Endothelial cell of umbilical vein (primary cell): ENCODE measurements at regions not wholly inside any gene's neighbourhood (a gene's known extent, or its start where the extent isn't known, plus 50 kb on each side); places are given as distances from the start of the nearest gene placed in this dataset.

Source experiments
- EZH2 ChIP-seq: IDR thresholded peaks from 2 replicates; pipeline ENCODE4 v1.6.1; 2012; ENCODE audit warnings: borderline replicate concordance, low read depth, mild to moderate bottlenecking, moderate library complexity, low read length, inconsistent platforms; ENCODE audit not compliant: severe bottlenecking
- GATA2 ChIP-seq: IDR thresholded peaks from 2 replicates; pipeline ENCODE4 v1.7.0; 2011; ENCODE audit warnings: low read depth, mild to moderate bottlenecking, moderate library complexity, mixed read lengths, low read length; ENCODE audit not compliant: insufficient read length, insufficient read depth
- JUN ChIP-seq: IDR thresholded peaks from 2 replicates; pipeline ENCODE4 v1.6.1; 2011; ENCODE audit warnings: borderline replicate concordance, low read depth; ENCODE audit not compliant: insufficient read length, insufficient read depth
- MAX ChIP-seq: IDR thresholded peaks from 2 replicates; pipeline ENCODE4 v1.6.1; 2011; ENCODE audit not compliant: insufficient read depth, insufficient read length
- POLR2A ChIP-seq: IDR thresholded peaks from 2 replicates; pipeline ENCODE4 v1.6.1; 2012; ENCODE audit warnings: low read depth, mild to moderate bottlenecking, control low read depth, low read length
- POLR2AphosphoS5 ChIP-seq: IDR thresholded peaks from 2 replicates; pipeline ENCODE4 v1.6.1; 2012; ENCODE audit warnings: low read depth, mild to moderate bottlenecking, control low read depth, low read length, moderate library complexity; ENCODE audit not compliant: insufficient read depth
- TF ChIP-seq, protein P1 (sequence below), 2 donors: IDR thresholded peaks; 1 replicate in 1 of 2; 2 replicates in 1 of 2; pipeline ENCODE4 v1.5.1; 2011; ENCODE audit warnings: low read length in 2 of 2, mild to moderate bottlenecking in 2 of 2, moderate library complexity in 2 of 2, control low read depth in 1 of 2, inconsistent platforms in 1 of 2, low read depth in 1 of 2; ENCODE audit not compliant: insufficient read depth in 1 of 2; ENCODE audit errors: extremely low read depth in 1 of 2

GRCh38 chr7:47691988-47692387 lies 110.1 kb upstream of the TNS3 start:
- TF ChIP-seq EZH2 (no peak), MAX (no peak), POLR2AphosphoS5 (no peak), POLR2A (no peak), JUN (no peak), GATA2 (no peak)
- TF ChIP-seq, protein P1, sequence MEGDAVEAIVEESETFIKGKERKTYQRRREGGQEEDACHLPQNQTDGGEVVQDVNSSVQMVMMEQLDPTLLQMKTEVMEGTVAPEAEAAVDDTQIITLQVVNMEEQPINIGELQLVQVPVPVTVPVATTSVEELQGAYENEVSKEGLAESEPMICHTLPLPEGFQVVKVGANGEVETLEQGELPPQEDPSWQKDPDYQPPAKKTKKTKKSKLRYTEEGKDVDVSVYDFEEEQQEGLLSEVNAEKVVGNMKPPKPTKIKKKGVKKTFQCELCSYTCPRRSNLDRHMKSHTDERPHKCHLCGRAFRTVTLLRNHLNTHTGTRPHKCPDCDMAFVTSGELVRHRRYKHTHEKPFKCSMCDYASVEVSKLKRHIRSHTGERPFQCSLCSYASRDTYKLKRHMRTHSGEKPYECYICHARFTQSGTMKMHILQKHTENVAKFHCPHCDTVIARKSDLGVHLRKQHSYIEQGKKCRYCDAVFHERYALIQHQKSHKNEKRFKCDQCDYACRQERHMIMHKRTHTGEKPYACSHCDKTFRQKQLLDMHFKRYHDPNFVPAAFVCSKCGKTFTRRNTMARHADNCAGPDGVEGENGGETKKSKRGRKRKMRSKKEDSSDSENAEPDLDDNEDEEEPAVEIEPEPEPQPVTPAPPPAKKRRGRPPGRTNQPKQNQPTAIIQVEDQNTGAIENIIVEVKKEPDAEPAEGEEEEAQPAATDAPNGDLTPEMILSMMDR (IDR thresholded peaks at IDR 0.05; ENCODE audit: extremely low read depth in 1 of 2, insufficient read depth in 1 of 2, low read depth in 1 of 2, low read length in 2 of 2) = no peak
